ENCODE measurements at regions not wholly inside any gene's neighbourhood (a gene's known extent, or its start where the extent isn't known, plus 50 kb on each side); places are given as distances from the start of the nearest gene placed in this dataset.
"Not testable (repeated sequence)": the region's sequence is repeated elsewhere in the genome, so short reads cannot be mapped to it uniquely, and the experiment has no call there.

- DNase-seq, result no peak
Observed at GRCh38 chr5:125898851-125899405, 524.3 kb upstream of the GRAMD2B start.

DNA sequence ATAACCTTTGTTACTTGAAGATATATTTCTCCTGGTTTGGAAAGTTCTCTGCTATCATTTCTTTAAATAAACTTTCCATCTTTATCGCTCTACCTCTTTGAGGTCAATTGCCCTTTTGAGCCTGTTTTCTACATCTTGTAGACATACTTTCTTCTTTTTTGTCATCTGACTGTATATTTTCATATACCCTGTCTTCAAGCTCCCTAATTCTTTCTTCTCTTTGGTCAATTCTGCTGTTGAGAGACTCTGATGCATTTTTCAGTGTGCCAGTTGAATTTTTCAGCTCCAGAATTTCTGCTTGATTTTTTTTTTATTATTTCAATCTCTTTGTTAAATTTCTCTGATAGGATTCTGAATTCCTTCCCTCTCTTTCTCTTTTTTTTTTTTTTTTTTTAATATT, 511.2 kb upstream of the GRAMD2B start:
- no peak for DNase-seq

DNA sequence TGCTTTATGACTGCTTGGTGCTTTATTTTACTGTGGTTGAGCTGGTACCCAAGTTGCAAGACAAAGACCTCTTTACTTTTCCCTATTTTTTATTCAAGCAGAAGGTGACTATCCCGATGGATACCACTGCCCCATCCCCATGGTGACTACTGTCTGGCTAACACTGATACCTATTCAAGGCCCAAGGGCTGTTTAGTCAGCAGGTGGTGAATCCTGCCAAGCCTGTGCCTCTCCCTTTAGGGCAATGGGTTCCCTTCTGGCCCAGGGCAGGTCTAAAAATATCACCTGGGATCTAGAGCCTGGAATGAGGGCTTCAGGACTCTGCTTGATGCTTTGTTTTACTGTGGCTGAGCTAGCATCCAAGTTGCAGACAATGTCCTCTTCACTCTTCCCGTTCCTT, 510.0 kb upstream of the GRAMD2B start:
- no peak for DNase-seq

GRCh38 chr5:125914471-125914870, 508.7 kb upstream of the GRAMD2B start:
- DNase-seq, result no peak

DNA sequence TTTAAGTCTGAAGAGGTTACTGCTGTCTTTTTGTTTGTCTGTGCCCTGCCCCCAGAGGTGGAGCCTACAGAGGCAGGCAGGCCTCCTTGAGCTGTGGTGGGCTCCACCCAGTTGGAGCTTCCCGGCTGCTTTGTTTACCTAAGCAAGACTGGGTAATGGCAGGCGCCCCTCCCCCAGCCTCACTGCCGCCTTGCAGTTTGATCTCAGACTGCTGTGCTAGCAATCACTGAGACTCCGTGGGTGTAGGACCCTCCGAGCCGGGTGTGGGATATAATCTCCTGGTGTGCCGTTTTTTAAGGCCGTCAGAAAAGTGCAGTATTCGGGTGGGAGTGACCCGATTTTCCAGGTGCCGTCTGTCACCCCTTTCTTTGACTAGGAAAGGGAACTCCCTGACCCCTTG, 499.3 kb upstream of the GRAMD2B start:
- not testable (repeated sequence) for DNase-seq

DNA sequence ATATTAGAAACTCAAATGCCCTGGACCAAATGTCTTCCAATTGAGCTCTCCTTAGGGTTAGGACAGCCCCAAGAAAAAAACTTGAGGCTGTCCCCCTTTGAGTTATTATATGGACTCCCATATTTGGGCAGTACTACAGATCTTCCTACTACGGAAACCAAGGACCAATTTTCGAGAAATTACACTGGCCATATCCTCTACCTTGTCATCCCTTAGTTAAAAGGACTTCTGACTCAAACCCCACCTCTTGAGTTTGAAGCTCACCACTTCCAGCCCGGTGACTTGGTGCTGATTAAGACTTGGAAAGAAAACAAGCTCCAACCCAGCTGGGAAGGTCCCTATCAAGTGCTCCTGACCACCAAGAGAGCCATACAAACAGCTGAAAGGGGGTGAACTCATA, 497.0 kb upstream of the GRAMD2B start:
- DNase-seq, result no peak

DNA sequence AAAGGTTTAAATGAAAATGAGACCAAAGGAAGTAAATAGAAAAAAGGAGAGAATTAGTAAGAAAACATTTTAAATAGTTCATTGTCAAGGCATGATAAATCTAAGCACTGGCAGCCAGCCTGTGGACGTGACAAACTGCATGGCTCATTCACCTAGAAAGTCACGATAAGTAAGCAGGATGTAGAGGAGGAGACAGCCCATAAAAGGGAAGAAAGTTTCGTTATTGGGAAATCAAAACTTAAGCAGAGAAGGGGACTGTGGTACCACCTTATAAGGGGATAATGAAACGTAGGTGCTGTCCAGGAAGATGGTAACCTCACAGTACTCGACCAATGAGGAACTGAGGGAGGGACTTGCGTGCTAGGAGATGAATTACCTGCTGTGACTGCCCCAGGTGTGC, 494.5 kb upstream of the GRAMD2B start:
- DNase-seq, result no peak

DNA sequence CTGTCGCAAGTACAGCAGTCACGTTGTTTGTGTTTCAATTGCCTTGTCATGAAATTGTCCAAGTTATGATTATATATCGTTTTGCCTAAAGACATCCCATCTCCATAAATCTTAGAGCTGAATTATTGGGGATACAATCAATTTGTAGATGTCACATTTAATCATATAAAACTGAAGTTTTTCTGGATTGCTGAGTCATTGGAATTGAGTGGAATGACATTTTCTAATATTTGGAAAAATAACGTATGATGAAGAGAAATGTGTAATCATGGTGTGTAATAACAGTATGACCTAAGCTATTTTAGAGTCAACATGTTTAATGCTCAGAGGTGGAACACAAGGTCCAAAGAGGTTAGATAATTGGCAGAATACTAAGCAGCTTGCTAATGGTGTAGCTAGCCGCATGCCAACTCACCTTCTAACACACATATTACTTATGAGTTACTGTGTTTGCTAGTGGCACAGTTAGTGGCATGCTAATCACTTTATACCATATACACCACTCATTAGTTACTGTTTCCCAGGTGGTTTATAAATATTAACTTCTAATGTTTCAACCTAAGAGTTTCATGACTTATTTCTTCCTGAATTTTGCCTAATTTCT, 473.1 kb upstream of the GRAMD2B start:
- no peak for DNase-seq

GRCh38 chr5:125961150-125961549, 462.1 kb upstream of the GRAMD2B start:
- no peak for DNase-seq

DNA sequence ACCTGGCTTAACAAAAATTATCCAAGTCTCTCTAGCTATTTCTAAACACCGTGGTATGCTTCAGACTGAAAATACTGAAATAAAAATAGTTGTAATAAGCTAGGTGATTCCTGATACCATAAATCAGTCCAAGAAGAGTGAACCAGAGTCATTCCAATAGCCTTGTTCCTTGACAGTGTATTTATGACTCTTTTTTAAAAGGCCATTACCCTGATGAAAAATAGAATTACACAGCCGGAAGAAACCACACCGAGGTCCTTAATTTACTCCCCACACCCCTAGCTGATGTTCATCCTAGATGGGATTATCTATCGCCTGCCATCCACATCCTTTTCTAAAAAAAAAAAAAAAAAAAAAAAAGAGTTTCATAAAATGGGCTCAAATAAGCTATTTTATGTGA, 457.6 kb upstream of the GRAMD2B start:
- DNase-seq, result no peak

DNA sequence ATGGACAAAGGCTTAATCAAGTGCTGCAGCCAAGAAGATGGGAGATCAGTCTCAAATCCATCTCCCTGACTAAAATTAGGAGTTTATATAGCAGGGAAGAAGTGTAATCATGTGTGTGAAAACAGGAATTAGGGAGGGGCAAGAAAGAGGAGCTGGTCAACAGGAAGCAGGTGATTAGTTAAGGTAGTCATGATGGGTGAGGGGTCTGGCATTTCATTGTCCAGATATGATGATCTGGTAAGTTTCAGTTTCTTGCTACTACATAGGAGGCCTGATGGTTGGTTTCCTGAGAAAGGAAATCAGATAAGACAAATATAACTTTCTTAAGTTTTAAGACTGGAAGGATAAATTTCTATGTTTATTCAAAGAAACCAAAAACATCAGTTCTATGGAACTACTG, 455.6 kb upstream of the GRAMD2B start:
- DNase-seq, result no peak

- no peak for DNase-seq
Observed at GRCh38 chr5:125969011-125969813, 454.0 kb upstream of the GRAMD2B start.

GRCh38 chr5:125969814-125970171, 453.4 kb upstream of the GRAMD2B start:
- DNase-seq, result no peak

GRCh38 chr5:125970631-125971307, 452.4 kb upstream of the GRAMD2B start:
- no peak for DNase-seq

- DNase-seq, result no peak
Observed at GRCh38 chr5:125972706-125973105, 450.5 kb upstream of the GRAMD2B start.

DNA sequence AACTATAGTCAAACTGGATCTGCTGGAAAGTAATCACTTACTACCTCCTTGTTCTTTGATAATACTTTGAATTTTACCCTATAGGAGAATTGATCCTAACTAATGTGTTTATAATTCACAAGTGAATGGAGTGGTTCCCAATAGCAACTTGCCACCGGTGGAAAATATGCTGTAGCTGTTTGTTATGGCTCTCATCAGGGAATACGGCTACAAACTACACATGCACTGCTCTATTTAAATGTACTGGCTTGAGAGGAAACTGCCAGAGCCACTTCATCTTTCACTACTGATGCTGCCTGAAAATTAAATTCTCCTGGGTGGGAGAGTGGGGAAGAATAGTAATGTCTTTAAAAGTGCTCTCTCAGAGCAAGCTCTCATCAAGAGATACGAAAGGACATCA, 448.5 kb upstream of the GRAMD2B start:
- no peak for DNase-seq

GRCh38 chr5:125976421-125977000, 446.7 kb upstream of the GRAMD2B start:
- DNase-seq, result no peak

DNA sequence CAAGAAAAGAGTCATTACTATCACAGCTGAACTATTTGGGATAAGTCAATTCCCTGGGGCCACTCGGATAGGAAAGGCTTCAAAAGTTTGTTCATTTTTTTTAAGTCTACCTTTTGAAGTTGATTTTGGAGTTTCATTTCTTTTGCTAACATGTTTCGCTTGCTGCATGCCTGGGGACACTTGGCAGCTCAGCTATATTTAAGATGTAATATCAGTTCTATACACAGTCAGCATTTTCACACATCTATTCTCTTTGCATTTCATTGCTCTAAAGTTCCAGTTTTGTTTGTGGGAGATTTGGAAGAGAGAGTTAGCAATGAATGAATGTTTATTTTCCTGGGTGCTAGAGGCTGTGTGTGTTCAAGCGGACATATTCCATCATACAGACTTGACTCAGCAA, 445.2 kb upstream of the GRAMD2B start:
- no peak for DNase-seq

- DNase-seq, result no peak
Observed at GRCh38 chr5:125979636-125980035, 443.6 kb upstream of the GRAMD2B start.

DNA sequence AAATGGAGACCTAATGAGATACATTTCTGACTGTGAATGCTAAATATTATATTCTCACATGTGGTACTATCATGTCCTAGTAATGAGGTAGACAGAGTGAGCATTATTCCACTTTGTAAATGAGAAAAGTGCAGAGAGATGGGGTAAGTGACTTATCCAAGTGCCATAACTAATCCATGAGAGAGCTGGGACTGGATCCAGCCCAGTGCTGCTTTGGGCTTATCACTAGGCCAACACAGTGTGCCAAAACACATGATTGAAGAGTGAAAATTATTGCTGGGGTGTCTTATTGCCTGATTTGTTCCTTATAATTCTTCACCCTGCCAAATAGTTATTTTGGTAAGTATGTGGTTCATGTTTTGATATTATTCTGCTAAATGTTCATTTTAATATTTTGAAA, 442.2 kb upstream of the GRAMD2B start:
- DNase-seq, result no peak

- DNase-seq, result no peak
Observed at GRCh38 chr5:125987677-125988255, 435.4 kb upstream of the GRAMD2B start.

DNA sequence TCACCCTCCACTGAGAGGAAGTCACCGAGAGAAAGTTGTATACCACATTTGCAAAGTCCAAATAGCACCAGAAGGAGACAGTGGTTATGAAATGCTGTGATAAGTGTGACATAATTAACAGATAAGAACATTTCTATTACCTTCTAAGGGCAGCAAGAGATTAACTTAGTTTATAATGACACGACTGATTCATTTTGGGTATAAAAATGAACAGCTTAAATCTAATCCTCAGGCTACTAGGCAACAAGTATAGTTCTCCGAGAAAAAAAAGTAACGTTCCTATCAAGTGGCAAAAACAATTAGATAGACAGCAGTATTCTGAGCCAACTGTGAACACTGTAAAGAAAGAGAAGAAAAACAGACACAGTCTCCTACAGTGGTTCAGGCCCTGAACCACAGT, 431.2 kb upstream of the GRAMD2B start:
- DNase-seq, result no peak
